NCI-H1417 treated with DMSO at 0.1 percent for 48 hours (cell line): ENCODE measurements at regions not wholly inside any gene's neighbourhood (a gene's known extent, or its start where the extent isn't known, plus 50 kb on each side); places are given as distances from the start of the nearest gene placed in this dataset.

Experiments used
- DNase-seq: peaks from one replicate; lab custom pipeline; 2025; lab: John Stamatoyannopoulos, UW

GRCh38 chr4:19314116-19314515, 937.6 kb upstream of the SLIT2 start:
- DNase-seq: no peak

GRCh38 chr4:19309378-19309777, 942.3 kb upstream of the SLIT2 start:
- DNase-seq: no peak

DNA sequence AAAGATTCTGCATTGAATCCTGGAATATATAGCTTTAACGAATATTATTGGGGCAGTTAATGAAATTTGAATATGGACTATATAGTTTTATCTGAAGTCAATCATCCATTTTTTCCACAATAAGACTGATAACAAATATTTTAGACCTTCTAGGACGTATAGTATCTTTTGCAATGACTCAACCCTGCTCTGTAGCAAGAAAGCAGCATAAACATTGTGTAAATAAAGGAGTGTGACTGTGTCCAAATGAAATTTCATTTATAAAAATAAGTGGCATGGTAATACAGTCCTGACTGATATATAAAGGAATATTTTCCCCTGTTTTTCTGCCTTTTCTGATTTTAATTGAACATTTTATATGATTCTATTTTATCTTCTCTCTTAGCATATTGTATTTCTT, 947.7 kb upstream of the SLIT2 start:
- no peak for DNase-seq

DNA sequence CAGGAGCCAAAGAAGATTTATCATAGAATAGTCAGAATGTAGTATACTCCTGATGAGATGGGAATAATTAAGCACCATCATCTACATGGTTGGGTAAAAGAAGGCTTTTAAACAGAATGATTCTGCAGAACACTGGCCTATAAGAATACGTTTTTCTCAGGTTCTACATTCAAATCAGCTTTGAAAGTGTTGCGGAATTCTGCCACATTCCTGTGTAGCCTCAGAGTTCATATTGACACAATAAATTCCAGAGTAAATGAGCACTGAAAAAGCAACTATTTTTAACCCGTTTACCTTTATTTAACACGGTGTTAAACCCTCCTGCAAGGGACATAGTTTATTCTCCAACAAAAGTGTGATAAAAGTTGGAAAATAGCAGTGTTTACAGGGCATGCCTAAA, 950.2 kb upstream of the SLIT2 start:
- DNase-seq: no peak

GRCh38 chr4:19300213-19300612, 951.5 kb upstream of the SLIT2 start:
- no peak for DNase-seq

DNA sequence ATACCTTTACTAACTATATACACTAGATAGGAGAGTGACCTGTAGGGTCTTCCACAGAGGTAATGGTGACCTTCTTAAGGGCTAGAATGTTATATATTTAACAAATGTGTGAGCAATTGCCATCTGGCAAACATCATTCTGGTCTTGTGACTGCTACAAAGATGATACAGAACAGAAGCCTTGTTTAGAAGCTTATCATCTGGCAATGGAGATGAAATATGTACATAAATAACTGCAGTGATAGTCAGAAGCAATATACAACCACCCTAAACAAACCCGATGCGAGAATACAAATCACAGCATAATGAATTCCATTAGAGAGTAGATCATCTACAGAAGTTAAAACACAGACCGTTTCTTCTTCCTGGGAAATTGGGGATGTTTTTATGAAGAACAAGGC, 952.7 kb upstream of the SLIT2 start:
- no peak for DNase-seq

- DNase-seq: no peak
These were observed 957.9 kb upstream of the SLIT2 start for GRCh38 chr4:19293781-19294180.

DNA sequence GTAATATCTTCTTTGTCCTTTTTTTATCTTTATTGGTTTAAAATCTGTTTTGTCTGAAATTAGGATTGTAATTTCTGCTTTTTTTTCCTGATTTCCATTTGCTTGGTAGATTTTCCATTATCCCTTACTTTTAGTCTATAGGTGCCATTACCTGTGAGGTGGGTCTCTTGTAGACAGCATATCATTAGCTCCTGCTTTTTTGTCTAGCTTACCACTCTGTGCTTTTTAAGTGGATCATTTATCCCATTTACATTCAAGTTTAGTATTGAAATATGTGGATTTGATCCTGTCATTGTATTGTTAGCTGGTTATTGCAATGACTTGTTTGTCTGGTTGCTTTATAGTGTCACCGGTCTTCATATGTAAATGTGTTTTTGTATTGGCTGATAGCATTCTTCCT, 958.6 kb upstream of the SLIT2 start:
- no peak for DNase-seq

DNA sequence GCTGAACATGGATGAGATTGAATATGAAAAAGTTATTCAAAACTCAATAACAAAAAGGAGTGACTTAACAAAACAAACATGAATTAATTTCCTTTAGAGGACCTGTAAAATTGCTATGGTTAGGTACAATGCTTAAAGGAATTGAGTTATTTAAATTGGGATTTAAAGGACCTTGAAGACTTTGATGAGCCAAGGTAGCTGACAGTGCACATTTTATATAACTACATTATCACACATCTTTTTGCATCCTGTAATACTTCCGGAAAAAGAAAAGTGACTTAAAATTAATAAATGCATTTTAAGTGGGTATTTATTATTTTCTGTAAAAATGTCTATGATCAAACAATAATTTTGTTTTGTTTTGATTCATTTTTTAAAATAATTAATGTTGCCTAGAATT, 964.8 kb upstream of the SLIT2 start:
- no peak for DNase-seq

DNA sequence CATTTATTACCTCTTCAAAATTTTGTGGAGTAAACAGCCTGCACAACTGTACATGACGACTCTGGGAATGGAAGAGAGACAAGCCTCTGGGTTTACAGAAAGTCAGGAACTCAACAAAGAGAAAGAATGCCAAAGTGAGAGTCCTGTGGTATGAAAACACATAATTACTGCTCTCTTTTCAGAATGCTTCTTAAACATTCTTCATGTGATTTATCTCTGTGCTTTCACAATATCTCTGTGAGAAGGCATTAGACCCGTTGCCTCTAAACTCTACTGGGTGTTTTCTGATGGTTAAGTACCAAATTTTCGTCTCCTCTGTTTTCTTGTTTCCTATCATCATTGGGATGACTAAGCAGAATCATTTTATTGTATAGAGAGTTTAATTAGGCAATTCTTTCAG, 966.6 kb upstream of the SLIT2 start:
- DNase-seq: no peak

DNA sequence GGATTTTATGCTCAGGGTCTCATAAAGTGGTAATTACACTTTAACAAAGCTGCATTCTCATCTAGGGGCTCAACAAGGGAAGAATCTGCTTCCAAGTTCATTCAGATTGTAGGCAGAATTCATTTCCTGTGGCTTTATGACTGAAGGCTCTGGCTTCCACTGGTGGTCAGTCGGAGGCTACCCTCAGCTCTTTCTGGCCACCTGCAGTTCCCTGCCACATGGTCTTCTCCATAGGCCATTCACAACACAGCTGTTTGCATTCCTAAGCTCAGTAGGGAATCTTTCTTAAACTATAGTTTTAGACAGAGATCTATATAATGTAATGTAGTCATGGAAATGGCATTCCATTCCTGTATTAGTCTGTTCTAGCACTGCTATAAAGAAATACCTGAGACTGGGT, 973.0 kb upstream of the SLIT2 start:
- DNase-seq: no peak

DNA sequence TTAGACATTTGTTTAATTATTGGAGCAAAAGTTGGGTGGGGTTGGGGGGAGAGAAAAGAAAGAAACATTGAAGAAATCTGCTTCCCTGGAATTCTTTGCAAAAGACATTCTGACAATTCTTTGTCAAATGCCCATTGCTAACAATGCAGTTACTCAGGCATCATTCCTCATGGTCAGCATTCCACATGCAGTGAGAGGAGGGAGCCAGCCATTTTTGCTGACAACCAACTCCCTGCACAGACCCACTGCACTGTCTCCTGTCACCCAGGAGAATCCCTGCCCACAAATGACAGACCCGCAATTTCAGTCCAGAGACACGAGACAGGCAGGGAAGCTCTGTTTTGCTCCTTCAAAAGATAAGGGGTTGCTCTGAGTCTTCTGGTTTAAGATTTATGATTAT, 985.1 kb upstream of the SLIT2 start:
- DNase-seq: no peak

DNA sequence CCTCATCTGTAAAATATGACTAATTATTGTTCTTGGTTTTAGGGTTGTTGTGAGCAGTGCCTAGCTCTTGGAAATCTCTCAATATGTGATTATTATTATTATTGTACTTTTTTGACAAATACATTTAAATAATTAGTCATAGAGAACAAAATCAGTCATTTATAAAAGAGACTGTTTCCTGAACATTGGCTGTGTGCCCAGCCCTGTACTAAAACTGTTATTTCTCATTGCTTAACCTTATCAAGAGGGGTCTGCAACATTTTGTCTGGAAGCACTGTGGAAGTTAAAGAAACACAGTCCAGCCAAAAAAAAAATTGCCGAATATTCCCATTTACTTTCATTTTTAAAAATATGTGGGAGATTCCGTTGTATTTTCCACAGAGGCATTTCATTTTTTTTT, 989.2 kb upstream of the SLIT2 start:
- no peak for DNase-seq

DNA sequence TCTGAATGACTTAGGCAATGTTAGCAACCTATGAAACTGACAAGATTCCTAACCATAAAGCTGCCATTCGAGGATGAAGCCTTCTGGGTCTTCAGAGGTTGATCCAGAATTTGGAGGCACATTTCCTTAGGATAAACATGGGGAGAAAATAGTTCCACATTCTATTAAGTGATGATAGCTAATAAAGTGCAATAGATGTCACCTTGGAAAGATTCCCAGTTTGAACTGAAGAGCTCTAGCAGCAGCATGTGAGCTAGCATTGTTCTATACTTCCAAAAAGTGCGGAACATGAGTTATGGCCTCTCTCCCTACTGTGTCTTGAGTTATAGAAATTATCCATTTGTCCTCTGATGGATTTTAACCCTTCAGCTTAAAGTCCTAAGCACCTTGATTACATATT, 991.4 kb upstream of the SLIT2 start:
- DNase-seq: no peak

- DNase-seq: no peak
These were observed 991.8 kb upstream of the SLIT2 start for GRCh38 chr4:19259920-19260319.

GRCh38 chr4:19256823-19257222, 994.9 kb upstream of the SLIT2 start:
- no peak for DNase-seq

DNA sequence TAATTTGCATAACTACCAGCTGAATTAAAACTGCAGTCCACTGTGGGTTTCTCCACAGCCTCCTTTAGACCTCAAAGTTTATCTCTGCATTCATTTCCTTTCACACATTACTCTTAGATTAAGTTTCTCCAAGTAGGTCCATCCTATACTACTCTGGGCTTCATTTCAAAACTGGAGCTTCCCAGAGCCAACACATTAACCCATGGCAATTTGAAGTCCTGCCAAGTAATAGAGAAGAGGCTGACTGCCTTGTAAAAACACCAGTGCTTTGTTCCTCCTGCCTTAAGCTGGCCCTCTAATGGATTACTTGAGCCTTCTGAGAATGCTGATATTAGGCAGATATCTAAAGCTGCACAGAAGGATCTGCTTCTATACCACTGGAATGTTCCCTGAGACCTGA, 997.2 kb upstream of the SLIT2 start:
- DNase-seq: no peak

GRCh38 chr4:19248023-19248422, 1003.7 kb upstream of the SLIT2 start:
- DNase-seq: no peak

GRCh38 chr4:19241895-19242294, 1009.8 kb upstream of the SLIT2 start:
- DNase-seq: no peak

DNA sequence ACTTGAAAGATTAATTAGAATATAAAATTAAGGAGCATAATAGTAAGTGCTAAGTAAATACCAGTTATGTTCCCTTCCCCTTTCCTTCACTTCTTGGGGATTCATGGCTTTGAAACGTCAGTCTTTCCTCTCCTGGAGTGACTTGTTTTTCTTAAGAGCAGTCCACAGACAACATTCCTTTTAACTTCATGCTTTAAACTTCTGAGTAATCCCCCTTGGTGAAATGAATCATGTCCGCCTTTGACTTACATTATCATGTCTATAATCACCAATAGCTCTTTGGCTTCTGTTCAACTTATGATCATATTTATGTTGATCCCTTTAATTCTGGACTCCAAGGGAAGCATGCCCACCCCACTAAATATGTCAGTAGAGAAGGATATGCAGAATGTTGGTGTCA, 1012.1 kb upstream of the SLIT2 start:
- DNase-seq: no peak

GRCh38 chr4:19236473-19236872, 1015.2 kb upstream of the SLIT2 start:
- no peak for DNase-seq

DNA sequence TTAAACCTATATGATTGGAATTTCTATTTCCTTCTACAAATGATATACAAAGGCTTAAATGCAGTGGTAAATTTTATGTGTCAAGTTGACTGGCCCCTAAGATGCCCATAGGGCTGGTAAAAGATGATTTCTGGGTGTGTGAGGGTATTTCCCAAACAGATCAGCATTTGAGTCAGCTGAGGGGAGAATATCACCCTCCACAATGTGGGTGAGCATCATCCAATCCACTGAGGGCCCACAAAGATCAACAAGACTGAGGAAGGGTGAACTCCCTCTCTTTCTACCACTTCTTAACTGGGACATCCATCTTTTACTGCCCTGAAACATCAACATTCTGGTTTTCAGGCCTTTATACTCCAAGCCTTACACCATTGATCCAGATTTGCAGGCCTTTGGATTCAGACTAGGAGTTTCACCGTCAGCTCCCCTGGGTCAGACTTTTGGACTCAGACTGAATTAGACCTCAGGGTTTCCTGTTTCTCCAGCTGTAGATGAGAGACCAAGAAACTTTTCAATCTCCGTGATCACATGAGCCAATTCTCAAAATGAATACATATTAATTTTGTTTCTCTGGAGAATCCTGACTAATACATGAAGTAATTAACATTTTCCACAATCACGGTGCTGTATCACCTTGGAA, 1020.7 kb upstream of the SLIT2 start:
- no peak for DNase-seq

DNA sequence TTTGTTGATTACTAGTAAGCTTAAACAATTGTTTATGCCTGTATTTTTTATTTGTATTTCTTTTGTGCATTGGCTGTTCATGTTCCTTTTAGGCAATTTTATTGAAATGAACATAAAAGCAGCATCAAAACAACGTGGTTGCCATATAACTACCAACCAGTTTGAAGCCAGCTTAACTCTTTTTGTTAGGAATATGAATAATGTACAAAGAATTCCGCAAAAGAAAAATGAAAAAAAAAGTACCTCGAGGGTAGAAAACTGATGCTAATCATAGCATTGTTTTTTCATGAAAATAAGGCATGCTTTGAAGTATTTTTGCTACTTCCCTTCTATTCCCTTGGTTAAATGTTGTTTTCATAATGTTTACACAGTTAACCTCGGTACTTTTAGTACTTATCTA, 1024.0 kb upstream of the SLIT2 start:
- DNase-seq: no peak

GRCh38 chr4:19224820-19225219, 1026.9 kb upstream of the SLIT2 start:
- DNase-seq: peak; percentile 48

- no peak for DNase-seq
These were observed 1035.2 kb upstream of the SLIT2 start for GRCh38 chr4:19216476-19216875.
